Renal cortical epithelial cell (primary cell): ENCODE measurements at regions not wholly inside any gene's neighbourhood (a gene's known extent, or its start where the extent isn't known, plus 50 kb on each side); places are given as distances from the start of the nearest gene placed in this dataset.
"Not testable (repeated sequence)": the region's sequence is repeated elsewhere in the genome, so short reads cannot be mapped to it uniquely, and the experiment has no call there.

Source experiments
- DNase-seq: peaks from one replicate; pipeline ENCODE4 v3.0.0-alpha.2; 2011; ENCODE audit warnings: low read depth

- not testable (repeated sequence) for DNase-seq
These were observed 295.8 kb downstream of the PTGER3 start for GRCh38 chr1:70751676-70752287.

- DNase-seq: no peak
These were observed 292.9 kb downstream of the PTGER3 start for GRCh38 chr1:70754701-70755100.

GRCh38 chr1:70760154-70760553, 287.5 kb downstream of the PTGER3 start:
- no peak for DNase-seq

GRCh38 chr1:70762386-70762785, 285.2 kb downstream of the PTGER3 start:
- no peak for DNase-seq

GRCh38 chr1:70764747-70765146, 282.9 kb downstream of the PTGER3 start:
- peak; percentile 15 for DNase-seq

GRCh38 chr1:70767377-70767776, 280.2 kb downstream of the PTGER3 start:
- DNase-seq: no peak

- DNase-seq: no peak
These were observed 279.4 kb downstream of the PTGER3 start for GRCh38 chr1:70768216-70768615.

- no peak for DNase-seq
These were observed 269.4 kb downstream of the PTGER3 start for GRCh38 chr1:70778056-70778762.

GRCh38 chr1:70778934-70779333, 268.7 kb downstream of the PTGER3 start:
- no peak for DNase-seq

GRCh38 chr1:70779571-70779970, 268.0 kb downstream of the PTGER3 start:
- peak; percentile 11 for DNase-seq

- no peak for DNase-seq
These were observed 262.3 kb downstream of the PTGER3 start for GRCh38 chr1:70785287-70785686.

GRCh38 chr1:70790232-70790923, 257.2 kb downstream of the PTGER3 start:
- no peak for DNase-seq

- DNase-seq: not testable (repeated sequence)
These were observed 252.6 kb downstream of the PTGER3 start for GRCh38 chr1:70795064-70795463.

- not testable (repeated sequence) for DNase-seq
These were observed 251.3 kb downstream of the PTGER3 start for GRCh38 chr1:70796298-70796697.

GRCh38 chr1:70802625-70803024, 245.0 kb downstream of the PTGER3 start:
- DNase-seq: not testable (repeated sequence)

GRCh38 chr1:70805641-70806040, 242.0 kb downstream of the PTGER3 start:
- DNase-seq: no peak

- DNase-seq: no peak
These were observed 240.4 kb downstream of the PTGER3 start for GRCh38 chr1:70807088-70807664.

GRCh38 chr1:70809069-70809468, 238.5 kb downstream of the PTGER3 start:
- DNase-seq: no peak

- DNase-seq: no peak
These were observed 235.8 kb downstream of the PTGER3 start for GRCh38 chr1:70811815-70812214.

- DNase-seq: no peak
These were observed 235.0 kb downstream of the PTGER3 start for GRCh38 chr1:70812442-70813109.

- DNase-seq: no peak
These were observed 229.2 kb downstream of the PTGER3 start for GRCh38 chr1:70818401-70818800.

GRCh38 chr1:70819231-70819630, 228.4 kb downstream of the PTGER3 start:
- no peak for DNase-seq
